ENCODE measurements at regions not wholly inside any gene's neighbourhood (a gene's known extent, or its start where the extent isn't known, plus 50 kb on each side); places are given as distances from the start of the nearest gene placed in this dataset.

DNA sequence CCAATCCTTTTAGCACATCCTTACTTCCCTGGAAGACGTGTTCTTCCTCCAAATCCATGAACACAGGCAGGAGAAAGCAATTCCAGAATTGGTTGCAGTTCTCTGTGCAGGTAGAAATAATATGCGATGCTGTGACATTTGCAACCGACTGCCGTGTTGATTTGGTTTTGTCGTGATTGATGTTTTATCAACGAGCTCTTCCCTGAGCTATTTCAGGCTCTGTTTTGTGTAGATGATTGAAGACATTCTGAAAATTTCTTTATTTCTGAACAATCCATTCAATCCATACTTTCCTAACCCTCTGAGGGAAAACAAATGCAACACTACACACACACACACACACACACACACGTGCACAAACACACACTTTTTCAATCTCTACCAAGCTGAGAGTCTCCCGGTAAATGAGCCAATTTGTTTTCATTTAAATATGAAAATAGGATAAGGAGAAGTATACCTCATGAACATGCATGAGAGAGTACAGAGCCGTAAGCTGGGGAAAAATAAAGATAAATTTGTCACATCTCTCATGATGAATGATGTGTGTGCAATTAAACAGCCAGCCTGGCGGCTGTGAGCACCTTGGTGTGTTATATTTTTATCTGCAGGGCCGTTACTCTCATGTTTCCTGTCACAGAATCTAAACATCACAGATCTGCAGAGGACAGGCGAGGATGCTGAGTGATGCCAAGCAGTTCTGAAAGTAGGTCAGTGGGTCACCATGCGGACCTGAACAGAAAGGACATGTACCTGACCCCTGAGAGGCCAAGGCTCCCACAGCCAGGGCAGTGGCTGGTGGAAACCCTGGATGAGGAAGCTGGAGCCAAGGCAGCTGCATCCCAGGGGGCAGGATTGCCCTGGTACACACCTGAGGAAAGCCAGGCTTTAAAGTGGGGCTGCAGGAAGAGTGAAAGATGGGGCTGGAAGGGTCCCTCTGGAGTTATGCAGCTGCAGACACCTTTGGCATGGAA, 64.8 kb downstream of the PDCL3 start:
- DNase-seq (no peak), ATAC-seq (ENCODE audit: low read depth) (no peak)
- H3K27ac Mint-ChIP-seq: no peak overlapping the region
- peaks cover 18% of the 10 kb centered on the region for H3K27me3 Mint-ChIP-seq
- ChIA-PET CTCF (interaction anchor here (0.6 kb wide), 1 partner anchor 44 kb away, joined by 4 read pairs; no protein-coding TSS in a partner anchor), POLR2A (no interaction called here)
- H3K36me3 Mint-ChIP-seq (ENCODE audit: low read depth): no peaks in the 10 kb centered on the region
- H3K9me3 Mint-ChIP-seq: no peaks in the 10 kb centered on the region
- intact Hi-C loops (cut with micrococcal nuclease): no loop called here
- TF ChIP-seq, protein P1, sequence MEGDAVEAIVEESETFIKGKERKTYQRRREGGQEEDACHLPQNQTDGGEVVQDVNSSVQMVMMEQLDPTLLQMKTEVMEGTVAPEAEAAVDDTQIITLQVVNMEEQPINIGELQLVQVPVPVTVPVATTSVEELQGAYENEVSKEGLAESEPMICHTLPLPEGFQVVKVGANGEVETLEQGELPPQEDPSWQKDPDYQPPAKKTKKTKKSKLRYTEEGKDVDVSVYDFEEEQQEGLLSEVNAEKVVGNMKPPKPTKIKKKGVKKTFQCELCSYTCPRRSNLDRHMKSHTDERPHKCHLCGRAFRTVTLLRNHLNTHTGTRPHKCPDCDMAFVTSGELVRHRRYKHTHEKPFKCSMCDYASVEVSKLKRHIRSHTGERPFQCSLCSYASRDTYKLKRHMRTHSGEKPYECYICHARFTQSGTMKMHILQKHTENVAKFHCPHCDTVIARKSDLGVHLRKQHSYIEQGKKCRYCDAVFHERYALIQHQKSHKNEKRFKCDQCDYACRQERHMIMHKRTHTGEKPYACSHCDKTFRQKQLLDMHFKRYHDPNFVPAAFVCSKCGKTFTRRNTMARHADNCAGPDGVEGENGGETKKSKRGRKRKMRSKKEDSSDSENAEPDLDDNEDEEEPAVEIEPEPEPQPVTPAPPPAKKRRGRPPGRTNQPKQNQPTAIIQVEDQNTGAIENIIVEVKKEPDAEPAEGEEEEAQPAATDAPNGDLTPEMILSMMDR (IDR thresholded peaks at IDR 0.05): no peak
- H3K4me3 Mint-ChIP-seq: no peak overlapping the region
- H3K4me1 Mint-ChIP-seq: no peaks in the 10 kb centered on the region

DNA sequence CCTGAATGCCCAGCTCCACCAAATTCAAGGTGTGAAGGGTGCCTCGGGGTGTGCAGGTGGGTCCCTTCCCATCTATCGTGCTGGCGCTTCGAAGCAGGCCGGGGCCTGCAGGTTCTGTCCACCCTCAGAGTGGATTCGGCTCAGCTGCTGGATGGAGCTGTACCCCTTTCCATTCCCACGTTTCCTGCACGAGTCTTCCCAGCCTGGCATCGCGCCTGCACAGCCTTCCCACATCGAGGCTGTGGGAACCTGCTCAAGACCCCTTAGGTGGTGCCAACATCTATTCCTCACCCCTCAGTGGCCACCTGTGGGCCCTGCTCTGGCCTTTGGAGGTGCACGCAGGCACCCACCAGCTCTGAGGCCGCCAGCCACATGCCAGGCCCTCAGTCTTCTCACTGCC, 65.7 kb downstream of the PDCL3 start:
- Mint-ChIP-seq H3K4me3 (no peak overlapping the region), H3K9me3 (no peaks in the 10 kb centered on the region), H3K36me3 (ENCODE audit: low read depth) (no peaks in the 10 kb centered on the region), H3K4me1 (no peaks in the 10 kb centered on the region), H3K27me3 (peaks cover 18% of the 10 kb centered on the region), H3K27ac (no peak overlapping the region)
- TF ChIP-seq, protein P1 (IDR thresholded peaks at IDR 0.05): no peak
- CTCF ChIA-PET: interaction anchor here (0.6 kb wide), 1 partner anchor 45 kb away, joined by 4 read pairs; no protein-coding TSS in a partner anchor
- intact Hi-C loops (cut with micrococcal nuclease): no loop called here
- POLR2A ChIA-PET: no interaction called here
- ATAC-seq (ENCODE audit: low read depth) (no peak), DNase-seq (no peak)

DNA sequence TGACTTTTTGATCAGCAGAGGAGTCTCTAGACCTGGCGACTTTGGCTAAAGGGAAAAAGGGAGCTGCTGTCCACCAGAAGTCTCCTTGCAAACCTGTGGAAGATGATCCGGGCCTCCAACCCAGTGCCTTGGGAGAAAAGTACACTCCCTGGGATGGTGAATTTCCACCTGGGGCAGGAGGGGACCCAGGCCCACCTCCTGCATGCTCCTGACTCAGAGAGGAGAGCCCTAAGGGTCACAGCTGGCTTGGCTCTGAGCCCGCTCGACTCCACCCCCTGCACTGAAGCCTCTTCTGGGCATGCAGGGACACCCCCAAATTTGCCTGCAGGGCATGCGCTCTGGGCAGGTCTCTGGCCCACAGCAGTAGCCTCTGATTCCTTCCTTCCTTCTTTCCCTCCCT, 66.5 kb downstream of the PDCL3 start:
- intact Hi-C loops (cut with micrococcal nuclease): no loop called here
- Mint-ChIP-seq H3K4me3 (no peak overlapping the region), H3K36me3 (ENCODE audit: low read depth) (no peaks in the 10 kb centered on the region), H3K9me3 (no peaks in the 10 kb centered on the region), H3K4me1 (no peaks in the 10 kb centered on the region), H3K27me3 (peaks cover 18% of the 10 kb centered on the region), H3K27ac (no peak overlapping the region)
- ATAC-seq (ENCODE audit: low read depth) (no peak), DNase-seq (no peak)
- TF ChIP-seq, protein P1 (IDR thresholded peaks at IDR 0.05): no peak
- ChIA-PET POLR2A (interaction anchor here (0.6 kb wide), 1 partner anchor 458 kb away, joined by 4 read pairs; no protein-coding TSS in a partner anchor), CTCF (no interaction called here)

DNA sequence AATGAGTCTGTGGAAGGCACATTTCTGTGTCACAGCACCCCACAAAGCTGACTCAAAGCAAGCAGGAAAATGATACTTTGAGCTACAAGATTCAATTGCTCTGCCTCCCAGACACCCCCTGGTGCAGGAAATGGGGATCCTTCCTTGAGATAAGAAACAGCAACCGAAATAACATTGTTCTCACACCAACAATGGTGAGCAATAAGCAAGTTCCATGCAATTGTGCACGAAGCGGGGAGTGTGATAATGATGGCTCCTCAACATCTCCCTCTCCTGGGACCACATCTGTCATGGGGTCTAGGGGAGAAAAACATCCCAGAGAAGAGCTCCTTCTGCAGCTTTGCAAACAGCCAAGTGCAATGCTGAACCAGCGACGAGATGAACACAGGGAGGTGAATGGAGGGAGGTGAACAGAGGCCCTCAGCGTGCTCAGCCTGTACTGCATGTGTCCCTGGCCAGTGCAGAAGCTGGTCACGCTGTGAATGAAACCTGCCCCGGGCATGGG, 67.7 kb downstream of the PDCL3 start:
- ATAC-seq (ENCODE audit: low read depth): no peak
- H3K9me3 Mint-ChIP-seq: no peaks in the 10 kb centered on the region
- intact Hi-C loops (cut with micrococcal nuclease): no loop called here
- no peaks in the 10 kb centered on the region for H3K36me3 Mint-ChIP-seq (ENCODE audit: low read depth)
- H3K27me3 Mint-ChIP-seq: peaks cover 18% of the 10 kb centered on the region
- POLR2A ChIA-PET: no interaction called here
- no peak overlapping the region for H3K4me3 Mint-ChIP-seq
- no peak overlapping the region for H3K27ac Mint-ChIP-seq
- TF ChIP-seq, protein P1 (IDR thresholded peaks at IDR 0.05): no peak
- H3K4me1 Mint-ChIP-seq: no peaks in the 10 kb centered on the region
- CTCF ChIA-PET: no interaction called here
- DNase-seq: no peak

DNA sequence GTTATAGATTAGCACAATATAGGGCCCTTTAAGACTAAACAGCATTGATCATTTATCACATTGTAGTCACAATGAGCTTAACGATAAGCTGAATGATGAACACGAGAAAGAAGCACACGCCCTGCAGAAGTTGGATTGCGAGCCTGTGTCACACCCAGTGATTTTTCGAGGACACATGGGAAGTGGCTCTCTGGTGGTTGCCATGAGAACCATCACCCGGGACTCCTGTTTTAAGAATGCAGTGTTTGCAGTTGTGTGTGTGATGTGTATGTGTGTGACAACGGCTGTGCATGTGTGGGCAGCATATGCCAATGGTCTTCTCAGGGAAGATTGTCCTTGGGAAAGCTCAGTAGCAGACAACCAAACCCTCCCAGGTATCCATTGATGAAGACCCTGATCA, 69.2 kb downstream of the PDCL3 start:
- ATAC-seq (ENCODE audit: low read depth) (no peak), DNase-seq (no peak)
- ChIA-PET POLR2A (no interaction called here), CTCF (no interaction called here)
- Mint-ChIP-seq H3K9me3 (no peaks in the 10 kb centered on the region), H3K4me3 (no peak overlapping the region), H3K36me3 (ENCODE audit: low read depth) (no peaks in the 10 kb centered on the region), H3K27me3 (peaks cover 13% of the 10 kb centered on the region), H3K27ac (no peak overlapping the region), H3K4me1 (no peaks in the 10 kb centered on the region)
- intact Hi-C loops (cut with micrococcal nuclease): no loop called here
- TF ChIP-seq, protein P1 (IDR thresholded peaks at IDR 0.05): no peak

Data from activated B cell treated with CpG ODN at 0.5 μM for 24 hours (primary cell).